ENCODE measurements at regions not wholly inside any gene's neighbourhood (a gene's known extent, or its start where the extent isn't known, plus 50 kb on each side); places are given as distances from the start of the nearest gene placed in this dataset.

DNA sequence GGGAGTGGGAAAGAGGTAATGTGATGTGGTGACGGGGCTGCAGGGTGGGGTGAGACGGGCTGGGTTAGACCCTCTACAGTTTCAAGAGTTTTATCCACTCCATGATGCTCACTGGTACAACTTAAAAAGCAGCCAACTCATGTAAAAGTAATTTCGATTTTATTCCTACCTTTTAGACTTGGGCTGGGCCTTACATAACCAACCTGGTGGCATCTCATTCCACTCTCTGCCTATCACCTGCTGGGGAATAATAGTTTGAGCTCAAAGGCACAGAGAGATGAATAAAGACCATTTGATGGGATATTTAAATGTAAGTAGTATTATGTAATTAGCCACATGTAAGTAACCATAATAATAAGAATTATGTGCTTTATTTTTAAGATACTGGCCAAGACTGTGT, 366.0 kb upstream of the RNF32 start:
- ATAC-seq, result no peak

DNA sequence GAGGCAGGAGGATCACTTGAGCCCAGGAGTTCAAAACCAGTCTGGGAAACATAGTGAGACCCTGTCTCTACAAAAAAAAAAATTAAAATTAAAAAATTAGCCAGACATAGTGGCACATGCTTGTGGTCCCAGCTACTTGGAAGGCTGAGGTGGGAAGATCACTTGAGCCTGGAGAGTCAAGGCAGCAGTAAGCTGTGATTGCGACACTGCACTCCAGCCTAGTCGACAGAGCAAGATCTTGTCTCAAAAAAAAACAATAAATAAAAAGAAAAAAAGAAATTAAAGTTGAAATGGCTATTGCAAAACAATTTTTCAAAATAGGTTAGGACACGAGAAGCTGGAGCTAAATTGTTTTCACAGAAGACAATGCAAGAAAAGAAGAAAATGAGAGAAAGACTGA, 379.0 kb upstream of the RNF32 start:
- ATAC-seq, result no peak
- TF ChIP-seq, protein P1, sequence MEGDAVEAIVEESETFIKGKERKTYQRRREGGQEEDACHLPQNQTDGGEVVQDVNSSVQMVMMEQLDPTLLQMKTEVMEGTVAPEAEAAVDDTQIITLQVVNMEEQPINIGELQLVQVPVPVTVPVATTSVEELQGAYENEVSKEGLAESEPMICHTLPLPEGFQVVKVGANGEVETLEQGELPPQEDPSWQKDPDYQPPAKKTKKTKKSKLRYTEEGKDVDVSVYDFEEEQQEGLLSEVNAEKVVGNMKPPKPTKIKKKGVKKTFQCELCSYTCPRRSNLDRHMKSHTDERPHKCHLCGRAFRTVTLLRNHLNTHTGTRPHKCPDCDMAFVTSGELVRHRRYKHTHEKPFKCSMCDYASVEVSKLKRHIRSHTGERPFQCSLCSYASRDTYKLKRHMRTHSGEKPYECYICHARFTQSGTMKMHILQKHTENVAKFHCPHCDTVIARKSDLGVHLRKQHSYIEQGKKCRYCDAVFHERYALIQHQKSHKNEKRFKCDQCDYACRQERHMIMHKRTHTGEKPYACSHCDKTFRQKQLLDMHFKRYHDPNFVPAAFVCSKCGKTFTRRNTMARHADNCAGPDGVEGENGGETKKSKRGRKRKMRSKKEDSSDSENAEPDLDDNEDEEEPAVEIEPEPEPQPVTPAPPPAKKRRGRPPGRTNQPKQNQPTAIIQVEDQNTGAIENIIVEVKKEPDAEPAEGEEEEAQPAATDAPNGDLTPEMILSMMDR (IDR thresholded peaks at IDR 0.05 in 4 of 5, conservative IDR thresholded peaks at IDR 0.05 in 1 of 5), result no peak
- TF ChIP-seq POLR2A (IDR thresholded peaks at IDR 0.05), result no peak
- intact Hi-C loops (cut with DNase I; ENCODE audit: low total_unique reads) (no loop called here), in situ Hi-C loops (cut with MboI; ENCODE audit: low sequenced_read_pairs in 4 of 4) (no loop called here)
- no peak overlapping the region for H3K4me3 ChIP-seq
- no peaks in the 10 kb centered on the region for H3K27me3 ChIP-seq
- no peaks in the 10 kb centered on the region for H3K9me3 ChIP-seq
- DNase-seq, result no peak
- H3K4me1 ChIP-seq, result no peaks in the 10 kb centered on the region
- H3K36me3 ChIP-seq, result no peaks in the 10 kb centered on the region
- H3K27ac ChIP-seq, result no peak overlapping the region

More for the DNA sequence above, 366.0 kb upstream of the RNF32 start:
- Histone ChIP-seq H3K4me3 (no peak overlapping the region), H3K36me3 (no peaks in the 10 kb centered on the region), H3K9me3 (no peaks in the 10 kb centered on the region), H3K4me1 (no peaks in the 10 kb centered on the region), H3K27ac (no peak overlapping the region), H3K27me3 (no peaks in the 10 kb centered on the region)
- in situ Hi-C loops (cut with MboI; ENCODE audit: low sequenced_read_pairs in 4 of 4), result no loop called here
- no peak for DNase-seq
- no peak for TF ChIP-seq POLR2A (IDR thresholded peaks at IDR 0.05)
- TF ChIP-seq, protein P1 (IDR thresholded peaks at IDR 0.05 in 4 of 5, conservative IDR thresholded peaks at IDR 0.05 in 1 of 5), result no peak
- intact Hi-C loops (cut with DNase I; ENCODE audit: low total_unique reads), result no loop called here

DNA sequence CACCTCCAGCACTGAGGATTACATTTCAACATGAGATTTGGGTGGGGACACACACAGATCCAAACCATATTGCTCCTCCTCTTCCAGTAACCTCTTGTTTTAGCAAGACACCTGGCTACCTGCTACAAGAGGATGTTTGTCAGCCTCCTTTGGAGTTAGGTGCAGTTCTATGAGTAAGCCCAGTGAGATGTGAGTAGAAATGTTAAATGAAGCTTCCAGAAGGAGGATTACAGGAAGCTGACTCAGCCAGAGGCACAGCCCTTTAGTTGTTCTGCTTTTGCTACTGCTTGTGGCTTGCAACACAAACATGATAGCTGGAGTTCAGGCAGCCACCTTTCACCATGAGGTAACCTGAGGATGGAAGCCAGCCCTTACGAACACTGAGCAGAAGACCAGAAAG, 382.7 kb upstream of the RNF32 start:
- H3K27me3 ChIP-seq, result no peaks in the 10 kb centered on the region
- no peak overlapping the region for H3K27ac ChIP-seq
- no peak for ATAC-seq
- no peak overlapping the region for H3K4me3 ChIP-seq
- in situ Hi-C loops (cut with MboI; ENCODE audit: low sequenced_read_pairs in 4 of 4) (no loop called here), intact Hi-C loops (cut with DNase I; ENCODE audit: low total_unique reads) (no loop called here)
- DNase-seq, result no peak
- no peaks in the 10 kb centered on the region for H3K9me3 ChIP-seq
- no peaks in the 10 kb centered on the region for H3K4me1 ChIP-seq
- TF ChIP-seq, protein P1 (IDR thresholded peaks at IDR 0.05 in 4 of 5, conservative IDR thresholded peaks at IDR 0.05 in 1 of 5), result no peak
- TF ChIP-seq POLR2A (IDR thresholded peaks at IDR 0.05), result no peak
- H3K36me3 ChIP-seq, result no peaks in the 10 kb centered on the region

DNA sequence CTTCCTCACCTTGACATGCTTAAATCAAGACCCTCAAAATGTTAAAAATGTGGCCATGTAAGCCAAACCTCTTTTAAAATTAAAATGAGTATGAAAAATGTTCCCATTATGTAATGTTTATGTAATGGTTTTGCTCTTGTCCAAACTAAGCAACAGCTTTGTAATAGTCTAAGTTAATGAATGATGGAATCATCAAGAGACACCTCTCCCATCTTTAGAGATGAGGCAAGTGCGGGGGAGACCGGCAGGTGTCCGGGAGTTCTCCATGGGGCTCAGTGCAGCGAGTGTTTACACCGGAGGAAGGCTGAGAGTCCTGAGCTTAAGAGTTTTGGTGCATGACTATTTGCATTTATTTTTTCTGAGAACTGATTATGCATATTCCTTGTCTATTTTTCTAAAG, 384.9 kb upstream of the RNF32 start:
- no peak overlapping the region for H3K4me3 ChIP-seq
- H3K4me1 ChIP-seq, result no peaks in the 10 kb centered on the region
- TF ChIP-seq, protein P1 (IDR thresholded peaks at IDR 0.05 in 4 of 5, conservative IDR thresholded peaks at IDR 0.05 in 1 of 5), result no peak
- TF ChIP-seq POLR2A (IDR thresholded peaks at IDR 0.05), result no peak
- ATAC-seq (no peak), DNase-seq (no peak)
- no peaks in the 10 kb centered on the region for H3K9me3 ChIP-seq
- no peaks in the 10 kb centered on the region for H3K27me3 ChIP-seq
- H3K27ac ChIP-seq, result no peak overlapping the region
- no peaks in the 10 kb centered on the region for H3K36me3 ChIP-seq
- intact Hi-C loops (cut with DNase I; ENCODE audit: low total_unique reads) (no loop called here), in situ Hi-C loops (cut with MboI; ENCODE audit: low sequenced_read_pairs in 4 of 4) (no loop called here)

DNA sequence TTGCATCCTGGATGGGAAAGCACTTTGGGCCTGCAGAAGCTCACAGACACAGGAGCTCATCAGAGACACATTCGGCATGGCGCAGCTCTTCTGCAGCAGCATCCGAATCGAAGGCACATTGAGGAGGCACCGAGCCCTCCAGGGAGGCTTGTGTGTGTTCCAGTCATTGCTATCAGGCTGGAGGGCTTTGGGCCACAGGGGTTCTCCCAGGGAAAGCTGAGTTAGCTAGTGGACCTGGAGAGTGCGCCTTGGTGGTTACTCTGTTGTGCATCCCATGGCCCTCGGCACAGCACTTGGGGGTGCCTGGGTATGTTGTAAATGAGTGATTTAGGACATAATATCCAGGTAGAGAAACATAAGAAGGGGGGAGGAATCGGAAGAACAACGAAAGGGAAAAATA, 388.7 kb upstream of the RNF32 start:
- H3K27me3 ChIP-seq, result no peaks in the 10 kb centered on the region
- H3K27ac ChIP-seq, result no peak overlapping the region
- in situ Hi-C loops (cut with MboI; ENCODE audit: low sequenced_read_pairs in 4 of 4) (no loop called here), intact Hi-C loops (cut with DNase I; ENCODE audit: low total_unique reads) (no loop called here)
- no peak overlapping the region for H3K4me3 ChIP-seq
- DNase-seq, result no peak
- no peaks in the 10 kb centered on the region for H3K36me3 ChIP-seq
- ATAC-seq, result no peak
- H3K9me3 ChIP-seq, result no peaks in the 10 kb centered on the region
- H3K4me1 ChIP-seq, result no peaks in the 10 kb centered on the region
- no peak for TF ChIP-seq POLR2A (IDR thresholded peaks at IDR 0.05)
- TF ChIP-seq, protein P1 (IDR thresholded peaks at IDR 0.05 in 4 of 5, conservative IDR thresholded peaks at IDR 0.05 in 1 of 5), result no peak

Data from gastrocnemius medialis (tissue), 4 donors.